HEK293T (cell line): ENCODE measurements at regions not wholly inside any gene's neighbourhood (a gene's known extent, or its start where the extent isn't known, plus 50 kb on each side); places are given as distances from the start of the nearest gene placed in this dataset.

Experiments used
- ARNT ChIP-seq: fragments of 450-650 bp; IDR thresholded peaks from 2 replicates; pipeline ENCODE4 v1.6.1; 2017; ENCODE audit warnings: mild to moderate bottlenecking
- BHLHE40 ChIP-seq: fragments of 450-650 bp; IDR thresholded peaks from 2 replicates; pipeline ENCODE4 v1.6.1; 2016; ENCODE audit warnings: mild to moderate bottlenecking, moderate library complexity, borderline replicate concordance
- FOXM1 ChIP-seq: fragments of 450-650 bp; IDR thresholded peaks from 2 replicates; pipeline ENCODE4 v1.6.1; 2017; ENCODE audit warnings: mild to moderate bottlenecking, borderline replicate concordance
- HDGF ChIP-seq: fragments of 450-650 bp; IDR thresholded peaks from 2 replicates; pipeline ENCODE4 v1.6.1; 2017; ENCODE audit warnings: antibody characterized with exemption, borderline replicate concordance
- L3MBTL2 ChIP-seq: fragments of 450-650 bp; conservative IDR thresholded peaks from 2 replicates; pipeline ENCODE4 v1.6.1; 2016; ENCODE audit warnings: mild to moderate bottlenecking
- LEF1 ChIP-seq: fragments of 450-650 bp; IDR thresholded peaks from 2 replicates; pipeline ENCODE4 v1.6.1; 2017; ENCODE audit warnings: mild to moderate bottlenecking, borderline replicate concordance
- NFRKB ChIP-seq: fragments of 450-650 bp; IDR thresholded peaks from 2 replicates; pipeline ENCODE4 v1.6.1; 2016; ENCODE audit warnings: mild to moderate bottlenecking, moderate library complexity
- SP1 ChIP-seq: fragments of 450-650 bp; IDR thresholded peaks from 2 replicates; pipeline ENCODE4 v1.6.1; 2017
- TARDBP ChIP-seq: fragments of 450-650 bp; IDR thresholded peaks from 2 replicates; pipeline ENCODE4 v1.6.1; 2016

DNA sequence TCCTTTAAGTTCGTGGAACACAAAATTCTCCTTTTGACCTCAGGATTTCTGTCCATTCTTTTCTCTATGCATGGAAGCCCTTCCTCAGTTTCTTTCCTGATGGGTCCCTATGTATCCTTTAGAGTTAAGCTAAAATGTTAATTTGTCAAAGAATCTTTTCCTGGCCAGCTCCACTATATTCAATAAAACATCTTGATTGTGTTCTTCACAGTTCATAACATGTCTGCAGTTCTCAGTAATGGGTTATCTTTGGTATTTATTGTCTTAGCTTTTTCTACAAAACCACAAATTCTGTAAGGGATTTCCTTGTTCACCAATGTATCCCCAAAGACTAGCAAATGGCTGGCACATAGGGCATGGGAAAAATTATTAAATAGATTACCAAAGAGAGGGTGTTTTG, 998.5 kb downstream of the ADGRL2 start:
- no peak for TF ChIP-seq FOXM1
- TF ChIP-seq TARDBP, result no peak
- TF ChIP-seq BHLHE40, result no peak
- TF ChIP-seq ARNT, result no peak
- no peak for TF ChIP-seq SP1
- TF ChIP-seq L3MBTL2, result no peak
- no peak for TF ChIP-seq NFRKB
- no peak for TF ChIP-seq HDGF
- TF ChIP-seq LEF1, result no peak
